Spleen (tissue), 11 donors: ENCODE measurements at regions not wholly inside any gene's neighbourhood (a gene's known extent, or its start where the extent isn't known, plus 50 kb on each side); places are given as distances from the start of the nearest gene placed in this dataset.

Experiments
- DNase-seq: peaks from one replicate; pipeline ENCODE4 v3.0.0-alpha.2; 2020
- H3K27ac ChIP-seq, 8 donors: fragments of 200-600 bp; sonication (generic) in 7 of 8; 1 replicate in 4 of 8; 2 replicates in 4 of 8; pipeline versions ENCODE4 v1.5.0 to v1.8.0; 2016 to 2021; ENCODE audit warnings: inconsistent platforms in 4 of 8, mild to moderate bottlenecking in 4 of 8, moderate library complexity in 1 of 8
- H3K27me3 ChIP-seq, 7 donors: fragments of 200-600 bp; sonication (generic) in 6 of 7; replicated peaks in 1 of 7; 1 replicate in 4 of 7; 2 replicates in 3 of 7; pipeline versions ENCODE4 v1.5.0 to v1.8.0; 2016 to 2021; ENCODE audit warnings: inconsistent platforms in 3 of 7, mild to moderate bottlenecking in 1 of 7
- H3K36me3 ChIP-seq, 6 donors: fragments of 200-600 bp; sonication (generic) in 5 of 6; 1 replicate in 4 of 6; 2 replicates in 2 of 6; pipeline versions ENCODE4 v1.5.0 to v1.8.0; 2016 to 2021; ENCODE audit warnings: inconsistent platforms in 2 of 6
- H3K4me1 ChIP-seq, 6 donors: fragments of 200-600 bp; sonication (generic) in 5 of 6; 1 replicate in 3 of 6; 2 replicates in 3 of 6; pipeline versions ENCODE4 v1.5.0 to v1.8.0; 2016 to 2021; ENCODE audit warnings: inconsistent platforms in 3 of 6
- H3K4me3 ChIP-seq, 8 donors: fragments of 200-600 bp; sonication (generic) in 7 of 8; 1 replicate in 4 of 8; 2 replicates in 4 of 8; pipeline versions ENCODE4 v1.5.0 to v1.8.0; 2016 to 2021; ENCODE audit warnings: inconsistent platforms in 4 of 8, mild to moderate bottlenecking in 4 of 8, moderate library complexity in 2 of 8
- H3K9me3 ChIP-seq, 8 donors: fragments of 200-600 bp; sonication (generic) in 7 of 8; 1 replicate in 4 of 8; 2 replicates in 4 of 8; pipeline versions ENCODE4 v1.5.0 to v1.8.0; 2016 to 2021; ENCODE audit warnings: inconsistent platforms in 4 of 8
- CTCF ChIP-seq, 11 experiments: fragments of 200-600 bp in 7 of 11; fragments of 450-650 bp in 4 of 11; sonication (generic) in 4 of 11; IDR thresholded peaks in 8 of 11; conservative IDR thresholded peaks in 3 of 11; 1 replicate in 7 of 11; 2 replicates in 4 of 11; pipeline versions ENCODE4 v1.4.0 to v1.8.0; 2016 to 2021; ENCODE audit warnings: antibody characterized with exemption in 11 of 11, inconsistent platforms in 4 of 11, mild to moderate bottlenecking in 1 of 11
- POLR2A ChIP-seq, 3 donors: fragments of 450-650 bp; IDR thresholded peaks; one replicate each; pipeline ENCODE4 v1.5.1; 2017; ENCODE audit warnings: antibody characterized with exemption in 3 of 3, mild to moderate bottlenecking in 1 of 3
- POLR2AphosphoS5 ChIP-seq, 3 donors: sonication (generic); formaldehyde crosslinking; IDR thresholded peaks; one replicate each; pipeline ENCODE4 v1.5.1; 2017; ENCODE audit warnings: antibody characterized with exemption in 3 of 3
- WGBS, 5 donors: extraction: QIAGEN DNeasy Blood & Tissue Kit in 3 of 5; methylation state at CpG; one replicate each; pipeline versions ENCODE4 v1.1.5 to v1.1.7; 2013 to 2018; 5-methylcytosine and 5-hydroxymethylcytosine counted together
- intact Hi-C: fragments of 100-400 bp; cut with DNase I; formaldehyde crosslinking; loops from one replicate; pipeline ENCODE4 v1.15.0; 2023; ENCODE audit warnings: low total_unique reads
- donor health status: healthy with polysubstance abuse.
- donor health status: DM: no; HTN: no; CAD: no; lungs with moderate emphysema.
- donor health status: DM: no; HTN: no; CAD: no.
- donor health status: Bipolar disorder and iron deficiency.
- donor health status: healthy.
- donor health status: DM: no; HTN: no; CAD: no.
- donor health status: DM: yes; HTN: yes; CAD: no.

GRCh38 chr14:100450049-100450448 lies 126.9 kb downstream of the SLC25A47 start:
- no peak overlapping the region for H3K4me3 ChIP-seq
- intact Hi-C loops, result no loop called here

GRCh38 chr14:100450736-100451135 lies 127.6 kb downstream of the SLC25A47 start:
- 89 to 96% (median 92%) methylated on average over 6 of the region's 6 CpGs for WGBS, 5 donors
- Histone ChIP-seq H3K9me3 (no peaks in the 10 kb centered on the region), H3K4me3 (no peak overlapping the region), H3K4me1 (peaks cover 0 to 17% (median 1%) of the 10 kb centered on the region in 6 donors), H3K27me3 (no peaks in the 10 kb centered on the region), H3K27ac (no peak overlapping the region), H3K36me3 (no peaks in the 10 kb centered on the region)
- intact Hi-C loops, result no loop called here
- DNase-seq, result no peak
- TF ChIP-seq POLR2AphosphoS5 (IDR thresholded peaks at IDR 0.05), result no peak
- no peak for TF ChIP-seq POLR2A (IDR thresholded peaks at IDR 0.05)
- TF ChIP-seq CTCF (IDR thresholded peaks at IDR 0.05 in 8 of 11, conservative IDR thresholded peaks at IDR 0.05 in 3 of 11), result no peak

More at GRCh38 chr14:100450049-100450448, 126.9 kb downstream of the SLC25A47 start:
- WGBS, 5 donors, result 91 to 96% (median 96%) methylated on average over 2 of the region's 2 CpGs
- Histone ChIP-seq H3K4me1 (peaks cover 0 to 17% (median 1%) of the 10 kb centered on the region in 6 donors), H3K36me3 (no peaks in the 10 kb centered on the region), H3K9me3 (no peaks in the 10 kb centered on the region), H3K27me3 (no peaks in the 10 kb centered on the region), H3K27ac (no peak overlapping the region)
- no peak for DNase-seq
- no peak for TF ChIP-seq POLR2AphosphoS5 (IDR thresholded peaks at IDR 0.05)
- TF ChIP-seq CTCF (IDR thresholded peaks at IDR 0.05 in 8 of 11, conservative IDR thresholded peaks at IDR 0.05 in 3 of 11), result no peak
- TF ChIP-seq POLR2A (IDR thresholded peaks at IDR 0.05), result no peak

- Histone ChIP-seq H3K4me1 (peaks cover 0 to 17% (median 1%) of the 10 kb centered on the region in 6 donors), H3K36me3 (no peaks in the 10 kb centered on the region), H3K27ac (no peak overlapping the region), H3K4me3 (no peak overlapping the region), H3K9me3 (no peaks in the 10 kb centered on the region), H3K27me3 (no peaks in the 10 kb centered on the region)
- no peak for TF ChIP-seq POLR2AphosphoS5 (IDR thresholded peaks at IDR 0.05)
- no peak for TF ChIP-seq POLR2A (IDR thresholded peaks at IDR 0.05)
- TF ChIP-seq CTCF (IDR thresholded peaks at IDR 0.05 in 8 of 11, conservative IDR thresholded peaks at IDR 0.05 in 3 of 11), result no peak
- no peak for DNase-seq
- whole genome bisulfite sequencing, 5 donors, result 90 to 97% (median 92%) methylated on average over 6 of the region's 6 CpGs
- intact Hi-C loops, result no loop called here
These were observed 128.1 kb downstream of the SLC25A47 start for GRCh38 chr14:100451264-100451663.

- WGBS, 5 donors, result 70 to 83% (median 72%) methylated on average over 2 of the region's 2 CpGs
- DNase-seq, result no peak
- Histone ChIP-seq H3K9me3 (no peaks in the 10 kb centered on the region), H3K4me1 (no peaks in the 10 kb centered on the region), H3K36me3 (no peaks in the 10 kb centered on the region), H3K4me3 (no peak overlapping the region), H3K27me3 (no peaks in the 10 kb centered on the region), H3K27ac (no peak overlapping the region)
- no peak for TF ChIP-seq POLR2A (IDR thresholded peaks at IDR 0.05)
- no peak for TF ChIP-seq POLR2AphosphoS5 (IDR thresholded peaks at IDR 0.05)
- TF ChIP-seq CTCF (IDR thresholded peaks at IDR 0.05 in 8 of 11, conservative IDR thresholded peaks at IDR 0.05 in 3 of 11), result no peak
- intact Hi-C loops, result no loop called here
These were observed 130.8 kb downstream of the SLC25A47 start for GRCh38 chr14:100453930-100454329.
